Stomach (tissue), 8 donors: ENCODE measurements at regions not wholly inside any gene's neighbourhood (a gene's known extent, or its start where the extent isn't known, plus 50 kb on each side); places are given as distances from the start of the nearest gene placed in this dataset.
"Not testable (repeated sequence)": the region's sequence is repeated elsewhere in the genome, so short reads cannot be mapped to it uniquely, and the experiment has no call there.

Source experiments
- DNase-seq, 2 donors: peaks; one replicate each; pipeline versions ENCODE4 v3.0.0 to v3.0.0-alpha.2; 2013 to 2019
- H3K27ac ChIP-seq, 5 donors: fragments of 200-600 bp in 4 of 5; sonication (generic) in 4 of 5; one replicate each; pipeline ENCODE4 v1.5.1; 2013 to 2019; ENCODE audit warnings: mild to moderate bottlenecking in 1 of 5, moderate library complexity in 1 of 5
- H3K27me3 ChIP-seq, 3 donors: fragments of 200-600 bp; sonication (generic); one replicate each; pipeline ENCODE4 v1.5.1; 2017 to 2019; ENCODE audit warnings: mixed run types in 1 of 3
- H3K36me3 ChIP-seq, 4 donors: fragments of 200-600 bp; sonication (generic); 1 replicate in 3 of 4; 2 replicates in 1 of 4; pipeline ENCODE4 v1.5.1; 2016 to 2019
- H3K4me1 ChIP-seq, 4 donors: fragments of 200-600 bp; sonication (generic); one replicate each; pipeline ENCODE4 v1.5.1; 2016 to 2019
- H3K4me3 ChIP-seq, 4 donors: fragments of 200-600 bp; sonication (generic) in 3 of 4; one replicate each; pipeline ENCODE4 v1.5.1; 2016 to 2019; ENCODE audit warnings: mild to moderate bottlenecking in 1 of 4
- H3K9me3 ChIP-seq, 4 donors: fragments of 200-600 bp; sonication (generic); one replicate each; pipeline ENCODE4 v1.5.1; 2016 to 2019
- CTCF ChIP-seq, 7 experiments: fragments of 450-650 bp in 4 of 7; fragments of 200-600 bp in 3 of 7; sonication (generic) in 3 of 7; IDR thresholded peaks; one replicate each; pipeline ENCODE4 v1.5.1; 2016 to 2019; ENCODE audit warnings: antibody characterized with exemption in 7 of 7, control low read depth in 2 of 7, mild to moderate bottlenecking in 1 of 7
- EP300 ChIP-seq: sonication (generic); formaldehyde crosslinking; IDR thresholded peaks from one replicate; pipeline ENCODE4 v1.6.1; 2017; ENCODE audit warnings: antibody characterized with exemption
- POLR2A ChIP-seq, 4 donors: fragments of 450-650 bp; IDR thresholded peaks; one replicate each; pipeline ENCODE4 v1.6.1; 2016; ENCODE audit warnings: antibody characterized with exemption in 4 of 4, control low read depth in 2 of 4, mild to moderate bottlenecking in 1 of 4, moderate library complexity in 1 of 4
- POLR2AphosphoS5 ChIP-seq, 3 donors: sonication (generic); formaldehyde crosslinking; IDR thresholded peaks; one replicate each; pipeline ENCODE4 v1.6.1; 2016; ENCODE audit warnings: antibody characterized with exemption in 3 of 3
- WGBS, 5 donors: extraction: QIAGEN DNeasy Blood & Tissue Kit in 3 of 5; methylation state at CpG; one replicate each; pipeline versions ENCODE4 v1.1.5 to v1.1.7; 2013 to 2018; 5-methylcytosine and 5-hydroxymethylcytosine counted together
- intact Hi-C: fragments of 100-400 bp; cut with DNase I; formaldehyde crosslinking; loops from one replicate; pipeline ENCODE4 v1.15.1; 2023; ENCODE audit warnings: low total_unique reads
- donor health status: healthy with polysubstance abuse.
- donor health status: Bipolar disorder and iron deficiency.
- donor health status: healthy.

DNA sequence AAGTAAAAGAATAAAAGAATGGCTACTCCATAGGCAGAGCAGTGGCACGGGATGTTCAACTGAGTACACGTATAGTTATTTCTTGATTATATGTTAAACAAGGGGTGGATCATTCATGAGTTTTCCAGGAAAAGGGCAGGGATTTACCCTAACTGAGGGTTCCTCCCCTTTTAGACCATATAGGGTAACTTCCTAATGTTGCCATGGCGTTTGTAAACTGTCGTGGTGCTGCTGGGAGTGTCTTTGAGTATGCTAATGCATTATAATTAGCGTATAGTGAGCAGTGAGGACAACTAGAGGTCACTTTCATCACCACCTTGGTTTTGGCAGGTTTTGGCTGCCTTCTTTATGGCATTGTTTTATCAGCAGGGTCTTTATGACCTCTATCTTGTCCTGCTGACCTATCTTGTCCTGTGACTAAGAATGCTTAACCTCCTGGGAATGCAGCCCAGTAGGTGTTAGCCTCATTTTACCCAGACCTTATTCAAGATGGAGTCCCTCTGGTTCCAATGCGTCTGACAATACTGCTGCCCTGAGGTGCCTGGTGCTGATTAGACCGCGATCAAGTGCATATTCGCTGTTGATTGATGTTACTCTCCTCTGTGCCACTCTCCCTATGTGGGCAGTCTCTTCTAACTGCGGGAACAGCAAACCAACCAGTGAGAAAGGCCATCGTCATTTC is 67.6 kb upstream of the AMN1 start:
- no peaks in the 10 kb centered on the region for H3K9me3 ChIP-seq
- H3K4me3 ChIP-seq, result no peak overlapping the region
- TF ChIP-seq POLR2A (IDR thresholded peaks at IDR 0.05) (no peak), CTCF (IDR thresholded peaks at IDR 0.05) (no peak), POLR2AphosphoS5 (IDR thresholded peaks at IDR 0.05) (no peak), EP300 (no peak)
- DNase-seq, result no peak
- no peaks in the 10 kb centered on the region for H3K4me1 ChIP-seq
- intact Hi-C loops, result no loop called here
- no peak overlapping the region for H3K27ac ChIP-seq
- H3K36me3 ChIP-seq, result no peaks in the 10 kb centered on the region
- no peaks in the 10 kb centered on the region for H3K27me3 ChIP-seq
- WGBS, 5 donors, result 93 to 95% (median 95%) methylated on average over 11 of the region's 11 CpGs

GRCh38 chr12:31794745-31795144 is 65.9 kb upstream of the AMN1 start:
- DNase-seq, result no peak
- no peaks in the 10 kb centered on the region for H3K27me3 ChIP-seq
- H3K9me3 ChIP-seq, result no peaks in the 10 kb centered on the region
- H3K4me1 ChIP-seq, result no peaks in the 10 kb centered on the region
- H3K4me3 ChIP-seq, result no peak overlapping the region
- intact Hi-C loops, result no loop called here
- no peaks in the 10 kb centered on the region for H3K36me3 ChIP-seq
- 63 to 74% (median 68%) methylated on average over 5 of the region's 5 CpGs for WGBS, 5 donors
- no peak overlapping the region for H3K27ac ChIP-seq
- TF ChIP-seq CTCF (IDR thresholded peaks at IDR 0.05) (no peak), POLR2A (IDR thresholded peaks at IDR 0.05) (no peak), EP300 (no peak)

DNA sequence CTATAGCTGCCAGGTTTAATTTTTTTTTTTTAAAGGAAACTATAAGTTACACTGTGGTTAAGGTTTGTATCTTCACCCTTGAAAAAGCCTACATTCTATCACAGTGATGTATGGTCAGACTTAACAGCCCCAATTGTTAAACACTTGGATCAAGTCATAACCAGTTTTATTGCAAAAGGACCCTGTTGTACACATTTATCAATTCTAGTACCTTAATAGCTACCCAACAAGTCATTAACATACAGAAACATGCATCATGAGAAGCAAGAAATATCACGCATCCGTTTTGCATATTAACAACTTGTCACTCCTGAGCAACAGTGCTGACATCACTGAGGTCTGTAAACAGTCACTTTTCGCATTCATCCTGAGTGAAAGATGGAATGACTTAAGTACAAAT is 62.4 kb upstream of the AMN1 start:
- WGBS, 5 donors, result 74 to 96% (median 87%) methylated on average over 3 of the region's 3 CpGs
- H3K9me3 ChIP-seq, H3K4me1 ChIP-seq, intact Hi-C loops, H3K27ac ChIP-seq, H3K4me3 ChIP-seq, H3K36me3 ChIP-seq, H3K27me3 ChIP-seq, DNase-seq: not testable (repeated sequence)

DNA sequence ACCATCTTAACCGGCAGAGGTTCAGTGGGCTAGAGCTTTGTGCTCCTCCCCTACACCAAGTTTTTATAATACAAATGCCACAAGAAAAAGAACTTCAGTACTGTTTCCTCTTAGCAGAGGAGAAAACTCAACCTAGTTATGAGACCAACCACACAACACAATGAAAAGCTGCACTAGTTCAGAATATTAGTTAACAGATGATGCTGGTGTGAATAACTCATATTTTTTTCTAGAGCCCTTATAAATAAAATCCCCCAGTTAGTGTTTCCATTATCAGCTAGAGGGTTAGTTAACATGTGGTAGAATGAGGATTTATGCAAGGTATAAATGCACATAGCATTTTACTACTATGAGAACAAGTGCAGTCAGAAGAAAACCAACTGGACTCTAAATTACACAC is 61.9 kb upstream of the AMN1 start:
- intact Hi-C loops, result no loop called here
- TF ChIP-seq POLR2A (IDR thresholded peaks at IDR 0.05), result no peak
- TF ChIP-seq CTCF (IDR thresholded peaks at IDR 0.05), result no peak
- no peak for TF ChIP-seq POLR2AphosphoS5 (IDR thresholded peaks at IDR 0.05)
- TF ChIP-seq EP300, result no peak
- Histone ChIP-seq H3K27me3 (no peaks in the 10 kb centered on the region), H3K27ac (no peak overlapping the region), H3K4me3 (no peak overlapping the region), H3K36me3 (no peaks in the 10 kb centered on the region), H3K4me1 (no peaks in the 10 kb centered on the region), H3K9me3 (no peaks in the 10 kb centered on the region)
- no peak for DNase-seq
- WGBS, 5 donors, result 0 to 42% (median 4%) methylated on average over 1 of the region's 1 CpG

- Histone ChIP-seq H3K27ac (no peak overlapping the region), H3K4me3 (no peak overlapping the region), H3K4me1 (no peaks in the 10 kb centered on the region), H3K9me3 (peaks cover 0 to 6% (median 0%) of the 10 kb centered on the region in 4 donors), H3K36me3 (no peaks in the 10 kb centered on the region), H3K27me3 (no peaks in the 10 kb centered on the region)
- no peak for DNase-seq
- TF ChIP-seq POLR2A (IDR thresholded peaks at IDR 0.05) (no peak), EP300 (no peak), POLR2AphosphoS5 (IDR thresholded peaks at IDR 0.05) (no peak), CTCF (IDR thresholded peaks at IDR 0.05) (no peak)
- intact Hi-C loops, result no loop called here
- WGBS, 5 donors, result 60 to 76% (median 66%) methylated on average over 2 of the region's 2 CpGs
Observed at GRCh38 chr12:31785318-31785717, 56.5 kb upstream of the AMN1 start.
